Femur (tissue), 1 donor: ENCODE measurements at regions not wholly inside any gene's neighbourhood (a gene's known extent, or its start where the extent isn't known, plus 50 kb on each side); places are given as distances from the start of the nearest gene placed in this dataset.
"Not testable (repeated sequence)": the region's sequence is repeated elsewhere in the genome, so short reads cannot be mapped to it uniquely, and the experiment has no call there.

Source experiments
- DNase-seq: peaks from one replicate; pipeline ENCODE4 v3.0.0-alpha.2; 2017

DNA sequence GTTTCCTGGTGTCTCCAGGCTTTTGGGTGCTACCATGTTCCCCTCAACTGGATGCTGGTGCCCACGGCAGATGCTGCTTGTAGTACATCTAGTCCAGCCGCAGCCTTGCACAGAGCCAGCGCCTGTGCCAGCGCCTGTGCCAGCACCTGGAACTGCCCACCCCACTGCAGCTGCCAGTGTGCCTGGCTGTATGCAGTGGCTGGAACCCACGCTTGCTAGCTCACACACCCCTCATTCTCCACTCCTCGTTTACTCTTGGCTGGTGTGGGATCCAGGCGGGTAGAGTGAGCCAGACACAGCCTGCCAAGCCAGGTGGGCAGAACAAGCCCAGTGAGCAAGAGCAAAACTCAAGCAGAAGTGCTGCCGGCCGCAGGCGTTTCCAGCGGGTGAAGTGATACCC, 428.6 kb downstream of the SLITRK1 start:
- no peak for DNase-seq

DNA sequence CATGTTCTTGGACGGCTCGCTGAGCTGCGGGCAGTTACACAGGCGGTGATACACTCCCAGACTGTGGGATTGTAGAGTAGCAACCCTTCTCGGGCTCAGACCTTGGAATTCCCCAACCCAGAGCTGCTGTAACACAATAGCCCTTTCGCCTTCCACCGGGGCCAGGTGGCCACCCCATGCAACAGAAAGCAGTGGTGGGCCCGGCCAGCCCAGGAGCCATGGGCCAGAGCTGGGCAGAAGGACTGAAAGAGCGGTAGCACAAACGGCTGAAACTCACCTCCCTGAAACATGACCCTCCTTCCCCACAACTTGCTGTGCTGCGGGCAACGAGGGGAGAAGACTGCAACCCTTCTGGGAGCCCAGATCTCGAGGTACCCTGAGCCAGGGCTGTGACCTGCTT, 429.0 kb downstream of the SLITRK1 start:
- no peak for DNase-seq

DNA sequence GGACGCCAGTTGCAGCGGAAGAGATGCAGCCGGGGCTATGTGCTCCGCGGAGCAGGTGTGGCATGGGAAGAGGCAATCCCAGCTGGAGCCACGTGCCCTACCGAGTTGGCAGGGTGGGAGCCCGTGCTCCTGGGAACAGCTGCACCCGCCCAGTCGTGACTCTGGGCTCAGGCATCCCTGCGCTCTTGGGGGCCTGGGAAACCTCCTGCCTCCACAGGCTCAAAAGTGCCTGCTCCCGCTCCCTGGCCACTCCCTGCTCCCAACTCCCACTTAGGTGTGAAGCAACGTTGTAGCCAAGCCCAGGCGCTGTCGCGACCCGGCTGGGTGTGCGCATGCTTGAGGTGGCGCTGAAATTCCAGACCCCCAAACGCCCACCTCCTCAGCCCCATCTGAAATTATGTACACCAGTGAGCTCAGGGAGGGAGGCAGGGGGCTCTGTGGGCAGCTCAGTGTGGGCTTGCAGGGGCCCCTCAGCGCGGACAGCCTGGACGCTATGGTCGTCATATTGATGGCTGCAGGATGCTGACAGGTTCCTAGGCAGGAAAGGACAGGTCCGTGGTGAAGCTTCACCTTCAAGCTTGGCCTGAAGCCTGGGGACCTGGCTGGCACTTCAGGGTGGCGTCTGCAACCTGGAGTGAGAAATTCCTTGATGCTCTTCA, 429.9 kb downstream of the SLITRK1 start:
- no peak for DNase-seq

DNA sequence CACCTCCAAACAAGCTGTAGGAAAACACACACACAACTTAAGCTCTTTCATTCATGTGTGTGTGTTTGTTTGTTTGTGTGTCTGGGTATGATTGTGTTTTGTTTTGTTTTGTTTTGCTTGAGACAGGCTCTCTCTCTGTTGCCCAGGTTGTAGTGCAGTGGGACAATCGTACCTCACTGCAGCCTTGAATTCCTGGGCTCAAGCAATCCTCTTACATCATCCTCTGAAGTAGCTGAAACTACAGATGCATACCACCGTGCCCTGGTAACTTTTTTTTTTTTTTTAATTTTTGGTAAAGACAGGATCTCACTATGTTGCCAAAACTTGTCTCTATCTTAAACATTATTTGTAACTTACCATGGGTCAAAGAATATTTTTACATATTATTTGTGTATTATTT, 431.7 kb downstream of the SLITRK1 start:
- DNase-seq = no peak

DNA sequence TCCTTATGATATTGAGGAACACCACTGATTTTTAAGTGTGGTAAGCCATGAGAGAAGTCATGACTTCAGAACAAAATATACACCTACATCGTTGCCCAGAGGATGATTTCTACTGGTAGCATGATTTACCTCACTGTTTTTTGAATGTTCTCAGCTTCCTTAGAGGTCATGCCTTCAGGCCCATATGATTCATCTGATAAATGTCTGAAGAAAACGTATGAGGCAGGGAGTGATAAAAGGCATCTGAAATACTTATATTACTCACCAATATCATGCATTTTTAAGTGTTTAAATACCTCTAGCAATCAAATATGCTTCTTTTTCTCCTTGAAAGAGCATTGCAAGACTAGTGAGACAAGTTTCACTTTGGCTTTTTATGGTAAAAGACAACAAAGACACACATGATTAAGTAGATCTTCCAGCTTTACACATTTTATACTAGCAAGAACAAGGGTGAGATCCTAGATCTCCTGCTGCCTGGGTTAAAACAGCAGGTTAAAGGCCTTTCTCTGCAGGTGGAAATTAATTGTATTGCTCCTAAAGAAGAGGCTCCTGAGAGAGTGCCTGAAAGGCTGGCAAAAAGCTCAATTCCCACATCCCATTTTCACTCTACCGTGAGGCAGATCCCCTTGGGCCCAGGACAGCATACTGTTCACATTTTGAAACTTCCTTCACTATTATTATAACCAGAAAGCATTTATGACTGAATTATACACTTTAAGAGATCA, 432.4 kb downstream of the SLITRK1 start:
- no peak for DNase-seq

DNA sequence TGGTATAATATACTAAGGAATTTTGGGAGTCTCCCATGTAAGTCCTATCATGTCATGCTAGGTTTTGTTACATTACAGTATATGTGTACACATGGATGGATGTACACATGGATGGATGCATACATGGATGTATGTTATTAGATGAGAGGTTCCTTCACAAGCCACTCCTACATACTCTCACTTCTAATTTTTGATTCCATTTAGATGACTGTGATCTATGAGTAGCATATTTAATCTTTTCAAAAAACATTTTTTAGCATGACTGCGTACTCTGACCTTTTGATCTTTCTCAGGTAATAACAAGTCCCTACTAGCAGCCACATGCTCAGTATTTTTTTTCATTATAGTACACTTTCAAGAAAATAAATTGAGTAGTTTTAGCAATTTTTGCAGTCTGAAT, 441.8 kb downstream of the SLITRK1 start:
- no peak for DNase-seq

DNA sequence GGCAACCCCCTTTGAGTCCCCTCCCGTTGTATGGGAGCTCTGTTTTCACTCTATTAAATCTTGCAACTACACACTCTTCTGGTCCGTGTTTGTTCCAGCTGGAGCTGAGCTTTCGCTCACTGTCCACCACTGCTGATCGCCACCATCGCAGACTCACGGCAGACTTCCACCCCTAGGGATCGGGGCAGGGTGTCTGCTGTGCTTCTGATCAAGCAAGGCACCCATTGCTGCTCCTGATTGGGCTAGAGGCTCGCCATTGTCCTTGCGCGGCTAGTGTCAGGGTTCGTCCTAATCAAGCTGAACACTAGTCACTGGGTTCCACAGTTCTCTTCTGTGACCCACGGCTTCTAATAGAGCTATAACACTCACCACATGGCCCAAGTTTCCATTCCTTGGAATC, 442.8 kb downstream of the SLITRK1 start:
- not testable (repeated sequence) for DNase-seq

DNA sequence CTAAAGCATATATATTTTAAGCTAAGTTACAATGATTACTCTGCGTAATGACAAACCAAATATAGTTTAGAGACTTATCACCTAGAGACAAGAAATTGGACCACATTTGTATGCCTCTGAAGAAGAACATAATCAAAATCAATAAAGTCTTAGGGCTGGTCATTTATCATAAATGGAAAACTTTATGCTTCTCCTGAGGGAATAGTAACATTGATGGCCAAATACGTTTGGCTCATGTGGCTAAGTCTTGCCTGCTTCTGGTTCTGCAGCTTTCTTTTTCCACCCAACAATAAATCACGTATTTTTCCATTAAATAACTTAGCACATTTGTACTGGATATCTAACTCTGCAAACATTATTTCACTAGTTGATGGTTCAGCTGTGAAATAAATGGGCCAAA, 458.4 kb downstream of the SLITRK1 start:
- DNase-seq = no peak

DNA sequence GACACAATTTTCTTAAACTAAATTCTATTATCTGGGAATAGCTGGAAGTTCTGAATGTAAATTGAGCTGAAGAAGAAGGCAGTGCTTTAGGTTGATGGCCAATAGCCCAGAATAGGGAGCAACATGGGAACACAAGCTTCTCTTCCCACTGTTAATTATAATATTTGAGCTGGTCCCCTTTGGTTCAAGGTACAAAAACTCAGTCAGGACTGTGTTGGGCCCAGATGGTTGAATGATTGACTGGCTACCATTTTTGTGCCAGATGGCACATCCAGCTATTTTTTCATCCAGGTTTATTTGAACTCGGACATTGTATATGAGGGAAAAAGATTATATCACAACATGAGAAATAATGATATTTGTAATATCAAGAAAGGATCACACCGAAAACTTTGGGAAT, 458.9 kb downstream of the SLITRK1 start:
- DNase-seq = peak; percentile 31

DNA sequence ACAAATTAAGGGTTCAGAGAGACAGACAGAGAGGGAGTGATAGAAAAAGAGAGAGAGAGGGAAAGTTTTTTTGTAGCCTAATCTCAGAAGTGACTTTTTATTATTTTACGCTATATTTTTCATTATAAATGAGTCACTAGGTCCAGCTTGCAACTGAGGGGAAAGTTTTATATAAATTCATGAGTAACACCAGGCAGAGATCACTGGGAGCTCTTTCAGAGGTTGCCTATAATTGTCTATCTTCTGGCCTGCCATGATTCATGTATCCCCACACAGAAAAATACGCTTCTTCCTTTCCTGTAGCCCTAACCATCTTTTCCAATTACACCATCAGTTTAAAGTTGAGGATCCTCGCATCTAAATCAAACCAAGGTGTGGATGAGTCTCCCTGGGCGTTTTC, 467.9 kb downstream of the SLITRK1 start:
- no peak for DNase-seq

DNA sequence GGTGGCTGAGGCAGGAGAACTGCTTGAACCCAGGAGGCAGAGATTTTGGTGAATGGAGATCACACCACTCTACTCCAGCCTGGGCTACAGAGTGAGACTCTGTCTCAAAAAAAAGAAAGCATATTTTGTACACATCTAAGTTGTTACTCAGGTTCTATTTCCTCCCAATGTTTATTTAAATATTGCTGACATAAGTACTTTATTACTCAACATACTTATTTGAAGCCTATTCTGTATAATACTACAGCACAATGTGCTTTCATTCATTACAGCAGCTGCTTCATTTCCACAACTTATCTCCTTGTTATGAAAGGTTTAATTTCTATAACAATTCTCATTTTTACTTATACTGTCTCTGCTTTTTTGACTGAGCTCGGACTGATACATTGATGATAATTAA, 495.7 kb downstream of the SLITRK1 start:
- no peak for DNase-seq

DNA sequence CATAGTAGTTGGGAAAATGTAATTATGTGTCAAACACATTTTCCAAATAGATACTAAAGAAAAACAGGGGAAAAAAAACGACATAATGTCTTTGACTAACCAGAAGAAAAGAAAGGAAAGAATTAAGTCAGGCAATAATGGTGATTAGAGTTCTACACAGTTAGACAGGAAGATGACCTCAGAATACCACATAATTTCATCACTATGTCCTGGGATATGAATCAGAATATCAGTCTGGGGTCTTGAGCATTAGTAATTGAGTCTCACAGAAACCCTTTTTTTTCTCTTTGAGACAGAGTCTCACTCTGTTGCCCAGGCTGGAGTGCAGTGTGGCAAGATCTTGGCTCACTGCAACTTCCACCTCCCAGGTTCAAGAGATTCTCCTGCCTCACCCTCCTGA, 503.4 kb downstream of the SLITRK1 start:
- DNase-seq = no peak

DNA sequence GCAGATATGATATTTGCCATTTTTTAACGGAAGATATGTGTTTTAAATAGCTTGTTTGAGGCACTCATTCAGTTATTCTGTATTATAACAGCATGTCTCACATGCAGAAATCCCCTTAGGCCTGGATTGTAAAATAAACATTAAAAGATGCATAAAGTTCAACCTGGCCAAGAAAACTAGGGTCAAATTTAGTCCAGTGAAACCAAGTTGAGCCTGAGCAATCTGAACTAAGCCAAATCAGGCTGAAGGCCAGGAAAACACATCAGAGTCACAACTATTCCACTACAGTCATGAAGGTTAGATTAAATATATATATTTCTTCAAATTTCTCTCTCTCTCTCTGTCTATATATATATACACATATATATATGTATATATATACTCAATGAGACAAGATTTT, 504.8 kb downstream of the SLITRK1 start:
- peak; percentile 33 for DNase-seq

DNA sequence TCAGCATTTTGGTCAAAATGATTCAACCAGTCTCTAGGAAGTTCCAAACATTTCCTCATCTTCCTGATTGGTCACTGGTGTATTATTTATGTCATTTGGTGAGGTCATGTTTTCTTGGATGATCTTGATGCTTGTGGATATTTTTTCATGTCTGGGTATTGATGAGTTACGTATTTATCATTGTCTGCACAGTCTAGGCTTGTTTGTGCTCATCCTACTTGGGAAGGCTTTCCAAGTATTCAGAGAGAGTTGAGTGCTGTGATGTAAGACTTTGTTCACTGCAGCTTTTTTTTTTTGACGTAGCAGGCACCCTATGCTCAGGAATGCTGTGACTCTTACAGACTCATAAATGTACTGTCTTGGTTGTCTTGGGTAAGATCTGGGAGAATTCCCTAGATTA, 509.5 kb downstream of the SLITRK1 start:
- DNase-seq = no peak

DNA sequence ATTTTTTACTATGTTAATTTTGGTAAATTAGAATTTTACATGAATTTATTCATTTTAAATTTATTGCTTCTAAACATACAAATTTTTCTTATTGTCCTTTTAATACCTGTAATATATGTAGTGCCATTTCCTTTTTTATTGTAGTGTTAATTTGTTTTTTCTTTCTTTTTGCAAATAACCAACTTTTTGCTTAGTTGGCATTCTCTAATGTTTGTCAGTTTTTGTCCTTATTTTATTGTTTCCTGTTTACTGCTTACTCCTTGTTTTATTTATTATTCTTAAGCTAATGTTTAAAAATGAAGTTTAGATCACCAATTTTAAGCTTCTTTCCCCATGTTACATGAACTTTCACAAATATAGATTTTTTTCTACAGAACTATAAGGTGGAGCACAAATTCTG, 516.6 kb downstream of the SLITRK1 start:
- no peak for DNase-seq

DNA sequence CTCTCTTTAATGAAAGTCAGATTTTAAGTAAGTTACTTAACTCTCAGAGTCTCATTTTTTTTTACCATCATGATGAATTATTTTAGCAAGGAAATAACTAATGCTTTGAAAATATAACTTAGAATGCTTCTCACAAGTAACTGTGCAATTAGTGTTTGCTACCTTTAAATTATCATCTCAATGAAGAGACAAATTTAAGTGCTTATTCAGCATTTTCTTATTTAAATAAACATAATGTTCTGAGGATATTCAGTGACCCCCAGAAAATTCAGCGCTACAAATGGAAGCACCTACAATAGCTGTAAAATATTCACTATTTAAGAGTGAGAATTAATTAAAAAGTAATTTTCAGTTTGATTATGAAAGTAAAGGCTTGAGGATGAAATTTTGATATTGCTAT, 527.2 kb downstream of the SLITRK1 start:
- no peak for DNase-seq

DNA sequence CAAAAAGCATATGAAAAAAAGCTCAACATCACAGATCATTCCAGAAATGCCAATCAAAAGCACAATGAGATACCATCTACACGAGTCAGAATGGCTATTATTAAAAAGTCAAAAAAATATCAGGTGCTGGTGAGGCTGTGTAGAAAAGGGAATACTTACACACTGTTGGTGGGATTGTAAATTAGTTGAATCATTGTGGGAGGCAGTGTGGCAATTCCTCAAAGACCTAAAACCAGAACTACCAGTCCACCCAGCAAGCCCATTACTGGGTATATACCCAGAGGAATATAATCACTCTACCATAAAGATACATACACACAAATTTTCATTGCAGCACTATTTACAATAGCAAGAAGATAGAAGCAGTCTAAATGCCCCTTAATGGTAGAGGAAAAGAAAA, 529.9 kb downstream of the SLITRK1 start:
- DNase-seq = no peak

DNA sequence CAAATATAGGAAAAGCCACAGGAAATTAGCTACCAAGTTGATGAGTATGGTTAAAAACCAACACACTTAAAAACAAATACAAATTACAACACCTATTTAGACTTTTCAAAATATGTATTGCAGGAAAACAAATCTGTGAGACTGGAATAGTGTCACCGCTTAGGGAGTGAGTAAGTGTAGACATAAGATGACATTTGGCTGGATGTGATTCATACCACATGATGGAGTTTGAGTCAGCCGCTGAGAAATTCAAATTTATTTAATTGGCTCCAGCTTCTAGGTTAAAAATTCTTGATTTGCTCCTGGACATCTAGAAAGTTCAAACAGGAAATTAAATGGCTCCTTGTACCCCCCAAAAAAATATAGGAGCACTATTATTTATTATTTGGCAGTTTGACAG, 531.7 kb downstream of the SLITRK1 start:
- no peak for DNase-seq

DNA sequence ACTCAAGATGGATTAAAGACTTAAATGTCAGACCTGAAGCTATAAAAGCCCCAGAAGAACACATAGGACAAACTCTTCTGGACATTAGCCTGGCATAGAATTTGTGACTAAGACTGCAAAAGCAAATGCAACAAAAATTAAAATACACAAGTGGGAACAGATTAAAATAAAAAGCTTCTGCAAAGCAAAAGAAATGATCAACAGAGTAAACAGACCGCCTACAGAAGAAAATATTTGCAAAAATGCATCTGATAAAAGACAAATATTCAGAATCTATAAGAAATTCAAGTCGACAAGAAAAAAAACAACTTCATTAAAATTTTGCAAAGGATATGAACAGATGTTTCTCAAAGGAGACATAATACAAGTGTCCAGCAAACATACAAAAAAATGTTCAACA, 537.8 kb downstream of the SLITRK1 start:
- no peak for DNase-seq

DNA sequence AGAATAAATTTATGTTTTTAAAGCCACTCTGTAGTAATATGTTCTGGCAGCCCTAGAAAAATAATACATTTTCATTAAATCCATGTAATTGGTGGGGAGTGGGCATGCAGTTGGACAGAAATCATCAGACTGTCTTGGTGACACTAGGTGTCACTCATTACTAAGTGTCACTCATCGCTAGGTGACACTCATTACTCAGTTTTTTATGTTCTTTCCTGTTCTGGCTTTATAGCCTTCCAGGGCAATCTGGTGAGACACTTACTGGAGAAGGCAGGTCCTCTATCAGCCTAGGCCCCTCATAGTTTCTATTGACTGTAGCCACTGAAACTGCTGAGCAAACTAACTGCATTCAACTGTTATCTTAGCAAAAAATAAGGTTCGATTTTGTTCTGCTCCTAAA, 542.1 kb downstream of the SLITRK1 start:
- DNase-seq = no peak

DNA sequence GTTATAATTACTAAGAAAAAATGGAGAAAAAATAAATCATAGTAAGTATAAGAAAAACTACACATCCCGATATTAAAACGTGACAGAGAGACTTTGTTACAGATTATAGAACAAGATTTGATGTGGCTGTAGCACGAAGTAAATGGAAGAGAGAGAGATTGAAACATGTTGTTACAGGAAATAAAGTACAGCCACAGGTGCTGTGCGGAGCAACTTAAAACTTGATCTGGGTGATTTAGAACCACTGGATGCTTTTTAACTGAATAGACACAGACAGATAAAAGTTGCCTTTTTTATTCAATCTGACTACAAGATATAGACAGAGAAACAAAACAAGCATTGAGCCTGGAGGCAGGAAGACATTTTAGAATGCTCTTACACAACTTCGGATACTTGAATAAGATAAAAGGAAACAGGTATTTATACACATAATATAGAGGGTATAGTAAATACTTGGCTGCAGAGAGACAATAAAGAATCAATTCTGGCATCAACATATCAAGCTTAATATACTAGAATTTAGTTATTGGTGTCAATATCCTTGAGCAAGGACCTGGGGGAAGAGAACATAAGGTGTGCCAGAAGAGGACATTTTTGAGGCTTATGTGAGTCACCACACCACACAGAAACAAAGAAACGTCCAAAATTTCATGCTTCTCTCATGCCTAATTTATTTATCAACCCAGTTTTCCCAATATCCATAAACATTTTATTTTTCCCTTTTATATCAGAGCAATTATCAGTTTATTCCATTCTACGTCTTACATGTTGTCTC, 548.5 kb downstream of the SLITRK1 start:
- DNase-seq = no peak

DNA sequence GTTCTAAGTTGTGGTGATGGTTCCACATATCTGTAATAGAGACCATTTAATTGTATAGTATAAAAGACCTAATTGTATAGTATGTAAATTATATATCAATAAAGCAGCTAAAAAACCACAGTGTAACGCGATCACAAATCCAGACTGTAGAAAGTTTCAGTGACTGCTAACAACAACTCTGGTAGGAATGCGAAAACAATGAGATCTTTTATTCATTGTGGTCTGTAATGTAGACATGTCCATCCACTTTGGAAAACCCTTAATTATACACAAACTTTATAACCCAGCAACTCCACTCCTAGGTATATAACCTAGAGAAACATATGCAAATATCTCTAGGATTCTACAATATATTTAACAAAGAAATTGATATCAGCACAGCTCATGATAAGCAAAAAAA, 549.5 kb downstream of the SLITRK1 start:
- no peak for DNase-seq

DNA sequence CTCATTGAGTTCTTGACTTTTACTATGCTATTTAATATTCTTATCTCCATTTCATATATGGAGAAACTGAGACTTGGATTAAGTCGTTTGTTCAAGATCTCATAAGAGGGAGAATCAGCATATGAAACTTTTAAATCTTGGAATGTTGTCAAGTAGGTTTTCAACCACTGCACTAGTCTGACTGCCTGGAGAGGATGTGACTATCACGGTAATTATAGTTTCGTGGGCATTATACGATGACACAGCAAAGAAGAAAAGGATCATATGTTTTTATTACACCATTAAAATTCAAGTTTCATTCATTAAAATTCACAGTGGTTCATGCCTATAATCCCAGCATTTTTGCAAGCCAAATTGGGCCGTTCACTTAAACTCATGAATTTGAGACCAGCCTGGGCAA, 555.2 kb downstream of the SLITRK1 start:
- no peak for DNase-seq
